K562 (cell line): ENCODE measurements at regions not wholly inside any gene's neighbourhood (a gene's known extent, or its start where the extent isn't known, plus 50 kb on each side); places are given as distances from the start of the nearest gene placed in this dataset.

Source experiments
- ATAC-seq: fragments of 200-7000 bp; cut with Tn5 transposase; 3 replicates; pipeline ENCODE4 v1.9.1; 2020; ENCODE audit warnings: moderate library complexity
- BruUV-seq: library from RNA; stranded (reverse); fragments of 400-500 nt; replicated peaks from 2 replicates; lab custom pipeline; 2021; lab: Mats Ljungman, UMichigan
- CTCF ChIA-PET: fragments of 300-600 bp; formaldehyde crosslinking; extraction: SDS; loops from one replicate; lab custom pipeline; 2021; ENCODE audit warnings: low intra/inter-chr PET ratio; lab: Yijun Ruan, JAX
- POLR2A ChIA-PET: fragments of 300-600, 350-650 bp; sonication (Branson Sonifier 250); formaldehyde crosslinking; extraction: SDS; loops from one replicate; lab custom pipeline; 2021; ENCODE audit warnings: antibody characterized with exemption, inconsistent platforms; lab: Yijun Ruan, JAX
- DNase-seq, 4 experiments: peaks; one replicate each; pipeline versions ENCODE4 v3.0.0 to v3.0.0-alpha.2; 2011 to 2018; ENCODE audit warnings: low spot score in 3 of 4, mixed read lengths in 3 of 4; ENCODE audit errors: extremely low read depth in 1 of 4
- FAIRE-seq: peaks from 2 replicates; lab custom pipeline; 2011; peaks lifted over from hg19 to GRCh38; lab: Jason Lieb, UNC
- H2AFZ ChIP-seq: 2 replicates; pipeline ENCODE4 v1.6.0; 2011; ENCODE audit warnings: low read depth, low read length, control low read depth, inconsistent platforms
- H3K27ac ChIP-seq: fragments of 200-600 bp; 3 replicates; pipeline ENCODE4 v1.8.0; 2011; ENCODE audit warnings: low read depth, mild to moderate bottlenecking, control low read depth, inconsistent platforms, low read length, moderate library complexity, mixed read lengths; ENCODE audit errors: extremely low read depth
- H3K27me3 ChIP-seq, 2 experiments: fragments of 300-600 bp in 1 of 2; 2 replicates in 1 of 2; 3 replicates in 1 of 2; pipeline versions ENCODE4 v1.6.0 to v1.8.0; 2011; ENCODE audit warnings: inconsistent platforms in 2 of 2, low read length in 2 of 2, mild to moderate bottlenecking in 1 of 2, mixed read lengths in 1 of 2, moderate library complexity in 1 of 2; ENCODE audit not compliant: control insufficient read depth in 2 of 2, insufficient read depth in 2 of 2
- H3K36me3 ChIP-seq: fragments of 300-600 bp; 3 replicates; pipeline ENCODE4 v1.8.0; 2011; ENCODE audit warnings: mild to moderate bottlenecking, low read length, inconsistent platforms; ENCODE audit not compliant: control insufficient read depth, insufficient read depth
- H3K4me1 ChIP-seq, 2 experiments: fragments of 200-600 bp in 1 of 2; replicated peaks in 1 of 2; 2 replicates in 1 of 2; 3 replicates in 1 of 2; pipeline versions ENCODE4 v1.5.1 to v1.8.0; 2011; ENCODE audit warnings: inconsistent platforms in 2 of 2, low read length in 2 of 2, mild to moderate bottlenecking in 1 of 2, mixed read lengths in 1 of 2, moderate library complexity in 1 of 2; ENCODE audit not compliant: control insufficient read depth in 2 of 2, insufficient read depth in 2 of 2
- H3K4me2 ChIP-seq: 2 replicates; pipeline ENCODE4 v1.6.1; 2011; ENCODE audit warnings: low read length, control low read depth, inconsistent platforms, mixed read lengths; ENCODE audit not compliant: insufficient read depth
- H3K4me3 ChIP-seq: fragments of 200-600 bp; sonication (generic), shearing (Covaris generic); 2 replicates; pipeline ENCODE4 v1.5.1; 2016; ENCODE audit warnings: control low read depth, inconsistent platforms
- H3K79me2 ChIP-seq: fragments of 200-600 bp; 3 replicates; pipeline ENCODE4 v1.8.0; 2011; ENCODE audit warnings: low read length, inconsistent platforms; ENCODE audit not compliant: control insufficient read depth, insufficient read depth
- H3K9ac ChIP-seq, 2 experiments: 2 replicates each; pipeline versions ENCODE4 v1.6.0 to v1.6.1; 2011; ENCODE audit warnings: low read depth in 2 of 2, low read length in 2 of 2, control low read depth in 1 of 2, inconsistent platforms in 1 of 2, mild to moderate bottlenecking in 1 of 2, mixed read lengths in 1 of 2; ENCODE audit not compliant: insufficient read depth in 1 of 2
- H3K9me1 ChIP-seq: one replicate; pipeline ENCODE4 v1.6.0; 2011; ENCODE audit warnings: inconsistent platforms, mild to moderate bottlenecking, low read length, moderate library complexity; ENCODE audit not compliant: control insufficient read depth, insufficient read depth
- H3K9me3 ChIP-seq: replicated peaks from 2 replicates; pipeline ENCODE4 v1.5.1; 2011; ENCODE audit warnings: low read depth, low read length, inconsistent platforms; ENCODE audit not compliant: control insufficient read depth, insufficient read depth
- H4K20me1 ChIP-seq: replicated peaks from 2 replicates; pipeline ENCODE4 v1.6.1; 2011; ENCODE audit warnings: low read length, inconsistent platforms, mixed read lengths; ENCODE audit not compliant: control insufficient read depth, insufficient read depth
- BACH1 ChIP-seq: fragments of 200-800 bp; sonication (Bioruptor generic); IDR thresholded peaks from 2 replicates; pipeline ENCODE4 v1.6.1; 2016; ENCODE audit warnings: missing genetic modification characterization, missing compliant biosample characterization
- CC2D1A ChIP-seq: fragments of 450-650 bp; IDR thresholded peaks from 2 replicates; pipeline ENCODE4 v1.6.1; 2017; ENCODE audit warnings: mild to moderate bottlenecking
- FOXJ3 ChIP-seq: sonication (generic); formaldehyde crosslinking; IDR thresholded peaks from 2 replicates; pipeline ENCODE4 v1.4.0; 2020; ENCODE audit warnings: mild to moderate bottlenecking, missing genetic modification reagents
- FOXM1 ChIP-seq, 2 experiments: fragments of 450-650 bp in 1 of 2; sonication (generic) in 1 of 2; formaldehyde crosslinking in 1 of 2; IDR thresholded peaks; 2 replicates each; pipeline versions ENCODE4 v1.6.1 to v1.9.0; 2017 to 2022; ENCODE audit warnings: low read depth in 2 of 2, mild to moderate bottlenecking in 2 of 2, missing genetic modification reagents in 1 of 2, moderate library complexity in 1 of 2
- NFRKB ChIP-seq: fragments of 450-650 bp; IDR thresholded peaks from 2 replicates; pipeline ENCODE4 v1.6.1; 2016; ENCODE audit warnings: low read depth
- ZBTB49 ChIP-seq: sonication (generic); formaldehyde crosslinking; IDR thresholded peaks from 2 replicates; pipeline ENCODE4 v1.8.0; 2022; ENCODE audit warnings: missing genetic modification reagents, mild to moderate bottlenecking, borderline replicate concordance
- ZC3H11A ChIP-seq: IDR thresholded peaks from 2 replicates; pipeline ENCODE4 v1.6.1; 2012; ENCODE audit warnings: low read depth, low read length, improper control_type of control experiment
- ZNF584 ChIP-seq: fragments of 200-800 bp; sonication (Bioruptor generic); IDR thresholded peaks from 2 replicates; pipeline ENCODE4 v1.6.1; 2016; ENCODE audit warnings: low read depth, mild to moderate bottlenecking, missing genetic modification characterization, missing compliant biosample characterization
- ZNF592 ChIP-seq: fragments of 450-650 bp; IDR thresholded peaks from 2 replicates; pipeline ENCODE4 v1.6.1; 2017; ENCODE audit warnings: antibody characterized with exemption, mild to moderate bottlenecking
- ZNF655 ChIP-seq: fragments of 250-450 bp; sonication (Bioruptor Pico); IDR thresholded peaks from 2 replicates; pipeline ENCODE4 v1.5.0; 2021
- WGBS: fragments of 100-300 bp; shearing (Covaris generic); methylation state at CpG from one replicate; pipeline ENCODE4 v1.1.6; 2016; ENCODE audit warnings: low coverage, mixed read lengths; ENCODE audit not compliant: insufficient coverage; ENCODE audit errors: missing lambda C conversion rate; 5-methylcytosine and 5-hydroxymethylcytosine counted together
- in situ Hi-C: fragments of 300-500 bp; cut with MboI; formaldehyde crosslinking; loops from 4 replicates; pipeline ENCODE4 v1.15.0; 2018; ENCODE audit warnings: inconsistent platforms, mixed read lengths
- intact Hi-C: fragments of 100-400 bp; cut with micrococcal nuclease; formaldehyde crosslinking; loops from 2 replicates; pipeline ENCODE4 v1.14.2; 2022

- Histone ChIP-seq H3K27ac (no peak overlapping the region), H3K4me2 (no peak overlapping the region), H3K9ac (no peak overlapping the region), H3K4me1 (peaks cover 0 to 6% of the 10 kb centered on the region in 2 experiments; a peak in 2 of 5 replicates), H4K20me1 (no peaks in the 10 kb centered on the region), H3K79me2 (no peaks in the 10 kb centered on the region), H3K9me1 (no peaks in the 10 kb centered on the region), H3K9me3 (no peaks in the 10 kb centered on the region), H3K27me3 (no peaks in the 10 kb centered on the region), H2AFZ (0 out of 2 replicates have a peak overlapping the region, but pooled peaks have one; percentile 30), H3K36me3 (no peaks in the 10 kb centered on the region), H3K4me3 (no peak overlapping the region)
- in situ Hi-C loops (no loop called here), intact Hi-C loops (no loop called here)
- DNase-seq (no peak), FAIRE-seq (no peak), ATAC-seq (peak; percentile 21; the same call in 1 of the 3 replicates)
- CTCF ChIA-PET = no interaction called here
- no peak for TF ChIP-seq NFRKB
- TF ChIP-seq ZC3H11A = no peak
- no peak for TF ChIP-seq BACH1 (tag)
- no peak for TF ChIP-seq CC2D1A
- TF ChIP-seq ZBTB49 = no peak
- TF ChIP-seq ZNF592 = no peak
- no peak for TF ChIP-seq FOXM1 (IDR thresholded peaks at IDR 0.05; ENCODE audit: low read depth)
- no peak for TF ChIP-seq FOXM1 (CRISPR knock-in tag; IDR thresholded peaks at IDR 0.05; ENCODE audit: low read depth)
- TF ChIP-seq ZNF584 (CRISPR knock-in tag) = no peak
- TF ChIP-seq ZNF655 (CRISPR knock-in tag) = no peak
- TF ChIP-seq FOXJ3 = no peak
- POLR2A ChIA-PET = no interaction called here
- 27% methylated on average over 4 of the region's 4 CpGs for WGBS
- BruUV-seq = no TSS peak
These were observed 557.7 kb upstream of the CDH5 start for GRCh38 chr16:65808790-65809189.
